GM12878 (cell line): ENCODE measurements at regions not wholly inside any gene's neighbourhood (a gene's known extent, or its start where the extent isn't known, plus 50 kb on each side); places are given as distances from the start of the nearest gene placed in this dataset.

ENCODE experiments used
- ATAC-seq: fragments of 200-7000 bp; cut with Tn5 transposase; 3 replicates; pipeline ENCODE4 v1.9.1; 2020; ENCODE audit warnings: mild to moderate bottlenecking, moderate library complexity
- BruUV-seq: library from RNA; stranded (reverse); fragments of 400-500 nt; replicated peaks from 2 replicates; lab custom pipeline; 2021; lab: Mats Ljungman, UMichigan
- CTCF ChIA-PET: fragments of 300-600 bp; sonication (Branson Sonifier 250); formaldehyde crosslinking; extraction: SDS; loops from one replicate; lab custom pipeline; 2021; ENCODE audit warnings: inconsistent platforms; lab: Yijun Ruan, JAX
- POLR2A ChIA-PET: fragments of 350-600 bp; formaldehyde crosslinking; extraction: SDS; loops from one replicate; lab custom pipeline; 2021; ENCODE audit warnings: inconsistent platforms; lab: Charles Lee
- RAD21 ChIA-PET: fragments of 300-600 bp; sonication (Branson Sonifier 250); formaldehyde crosslinking; loops from one replicate; lab custom pipeline; 2023; ENCODE audit warnings: antibody characterized with exemption; ENCODE audit not compliant: unreplicated experiment; lab: Charles Lee
- SMC1A ChIA-PET: fragments of 300-600 bp; sonication (Branson Sonifier 250); formaldehyde crosslinking; loops from one replicate; lab custom pipeline; 2023; ENCODE audit not compliant: unreplicated experiment, uncharacterized antibody; lab: Charles Lee
- DNase-seq: peaks from one replicate; pipeline ENCODE4 v3.0.0-alpha.2; 2011; ENCODE audit warnings: low read depth, low spot score
- FAIRE-seq: peaks from 3 replicates; lab custom pipeline; 2011; peaks lifted over from hg19 to GRCh38; lab: Jason Lieb, UNC
- H2AFZ ChIP-seq: 2 replicates; pipeline ENCODE4 v1.6.0; 2011; ENCODE audit warnings: low read depth, low read length, control low read depth; ENCODE audit not compliant: control insufficient read depth
- H3K27ac ChIP-seq: 2 replicates; pipeline ENCODE4 v1.5.1; 2011; ENCODE audit warnings: control low read depth; ENCODE audit not compliant: control insufficient read depth, insufficient read depth
- H3K27me3 ChIP-seq, 2 experiments: replicated peaks in 1 of 2; 2 replicates each; pipeline versions ENCODE4 v1.6.0 to v1.6.1; 2011; ENCODE audit warnings: low read length in 1 of 2; ENCODE audit not compliant: control insufficient read depth in 2 of 2, insufficient read depth in 2 of 2
- H3K36me3 ChIP-seq, 2 experiments: 2 replicates each; pipeline ENCODE4 v1.5.1; 2011; ENCODE audit warnings: low read length in 1 of 2; ENCODE audit not compliant: control insufficient read depth in 2 of 2, insufficient read depth in 2 of 2
- H3K4me1 ChIP-seq: 2 replicates; pipeline ENCODE4 v1.6.1; 2011; ENCODE audit warnings: mild to moderate bottlenecking, low read length, moderate library complexity, mixed read lengths; ENCODE audit not compliant: control insufficient read depth, insufficient read depth
- H3K4me2 ChIP-seq: 2 replicates; pipeline ENCODE4 v1.6.0; 2011; ENCODE audit warnings: control low read depth; ENCODE audit not compliant: control insufficient read depth, insufficient read depth
- H3K4me3 ChIP-seq: fragments of 200-600 bp; sonication (generic); 2 replicates; pipeline ENCODE4 v1.5.1; 2016
- H3K79me2 ChIP-seq: 2 replicates; pipeline ENCODE4 v1.6.0; 2011; ENCODE audit warnings: low read length; ENCODE audit not compliant: control insufficient read depth, insufficient read depth
- H3K9ac ChIP-seq: 2 replicates; pipeline ENCODE4 v1.8.0; 2011; ENCODE audit warnings: low read length, control low read depth, mixed read lengths; ENCODE audit not compliant: control insufficient read depth, insufficient read depth
- H3K9me3 ChIP-seq: replicated peaks from 3 replicates; pipeline ENCODE4 v1.5.1; 2011; ENCODE audit warnings: mild to moderate bottlenecking, low read length; ENCODE audit not compliant: control insufficient read depth, insufficient read depth
- H4K20me1 ChIP-seq: 2 replicates; pipeline ENCODE4 v1.6.0; 2011; ENCODE audit not compliant: control insufficient read depth, insufficient read depth
- CBX3 ChIP-seq: fragments of 200-600 bp; sonication (generic); IDR thresholded peaks from 2 replicates; pipeline ENCODE4 v1.6.1; 2016; ENCODE audit warnings: low read depth, borderline replicate concordance
- CHD4 ChIP-seq: fragments of 200-600 bp; sonication (generic); IDR thresholded peaks from 2 replicates; pipeline ENCODE4 v1.6.1; 2016; ENCODE audit warnings: mild to moderate bottlenecking
- DPF2 ChIP-seq: fragments of 450-650 bp; IDR thresholded peaks from 2 replicates; pipeline ENCODE4 v1.6.1; 2017; ENCODE audit warnings: mild to moderate bottlenecking
- ESRRA ChIP-seq: IDR thresholded peaks from 2 replicates; pipeline ENCODE4 v1.6.1; 2012; ENCODE audit warnings: mild to moderate bottlenecking, low read length, improper control_type of control experiment
- HDAC6 ChIP-seq: fragments of 200-600 bp; sonication (generic); IDR thresholded peaks from one replicate; pipeline ENCODE4 v1.8.0; 2017; ENCODE audit warnings: antibody characterized with exemption; ENCODE audit not compliant: unreplicated experiment
- LARP7 ChIP-seq: fragments of 450-650 bp; IDR thresholded peaks from 2 replicates; pipeline ENCODE4 v1.6.1; 2017; ENCODE audit warnings: mild to moderate bottlenecking
- NBN ChIP-seq: fragments of 450-650 bp; IDR thresholded peaks from 2 replicates; pipeline ENCODE4 v1.6.1; 2016
- POLR2A ChIP-seq: IDR thresholded peaks from 2 replicates; pipeline ENCODE4 v1.6.1; 2011; ENCODE audit warnings: low read depth, mild to moderate bottlenecking, low read length
- RAD21 ChIP-seq: IDR thresholded peaks from 2 replicates; pipeline ENCODE4 v1.6.1; 2011; ENCODE audit warnings: mild to moderate bottlenecking, low read depth, low read length, moderate library complexity; ENCODE audit not compliant: insufficient read depth
- RFX5 ChIP-seq: IDR thresholded peaks from 2 replicates; pipeline ENCODE4 v1.6.1; 2011; ENCODE audit warnings: low read depth, low read length, improper control_type of control experiment
- SMAD5 ChIP-seq: IDR thresholded peaks from 2 replicates; pipeline ENCODE4 v1.6.1; 2016; ENCODE audit warnings: antibody characterized with exemption, low read depth
- SMARCA5 ChIP-seq: fragments of 450-650 bp; IDR thresholded peaks from 2 replicates; pipeline ENCODE4 v1.6.1; 2017; ENCODE audit warnings: mild to moderate bottlenecking
- WGBS: methylation state at CpG from one replicate; pipeline ENCODE4 v1.1.6; 2016; ENCODE audit warnings: low lambda C conversion rate; ENCODE audit not compliant: insufficient replicate concordance, insufficient coverage; ENCODE audit errors: missing lambda C conversion rate; 5-methylcytosine and 5-hydroxymethylcytosine counted together
- in situ Hi-C: fragments of 300-500 bp; cut with MboI; formaldehyde crosslinking; loops from 9 replicates; pipeline ENCODE4 v1.14.3; 2018; ENCODE audit warnings: mixed read lengths
- intact Hi-C: fragments of 100-400 bp; cut with micrococcal nuclease; formaldehyde crosslinking; loops from one replicate; pipeline ENCODE4 v1.14.2; 2022; ENCODE audit not compliant: unreplicated experiment
- TF ChIP-seq, protein P1 (sequence below): fragments of 150-350 bp; IDR thresholded peaks from 2 replicates; pipeline ENCODE4 v1.6.1; 2014; ENCODE audit warnings: mild to moderate bottlenecking, low read depth, low read length
- TF ChIP-seq, protein P2 (sequence below): IDR thresholded peaks from 2 replicates; pipeline ENCODE4 v1.6.1; 2012; ENCODE audit warnings: low read length, inconsistent platforms
- TF ChIP-seq, protein P3 (sequence below): IDR thresholded peaks from 2 replicates; pipeline ENCODE4 v1.6.1; 2011; ENCODE audit warnings: mild to moderate bottlenecking, low read depth, low read length, moderate library complexity; ENCODE audit not compliant: insufficient replicate concordance
- TF ChIP-seq, protein P4 (sequence below): IDR thresholded peaks from 2 replicates; pipeline ENCODE4 v1.6.1; 2011; ENCODE audit warnings: borderline replicate concordance, low read depth, mild to moderate bottlenecking, moderate library complexity, low read length; ENCODE audit not compliant: insufficient read depth, poor library complexity, severe bottlenecking

DNA sequence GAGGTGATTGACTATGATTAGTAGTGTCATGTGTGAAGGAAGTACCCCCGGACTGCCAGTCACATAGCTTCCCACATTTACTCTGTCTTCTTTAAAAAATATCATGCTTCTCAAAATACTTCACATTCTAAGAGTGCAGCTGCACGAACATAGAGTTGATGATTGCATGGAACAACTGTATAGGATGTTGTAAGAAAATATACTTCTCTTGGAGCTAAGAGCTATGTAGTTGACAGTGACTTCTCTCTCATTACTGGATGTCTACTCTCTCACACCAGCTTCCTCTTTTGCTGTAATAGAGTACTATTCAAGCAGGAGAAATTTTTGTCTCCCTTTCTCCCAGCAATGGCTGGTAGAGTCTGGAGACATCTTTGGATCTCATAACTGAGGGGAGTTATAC lies 99.4 kb upstream of the PUDP start (continued):
- TF ChIP-seq RAD21, result no peak
- TF ChIP-seq, protein P1, sequence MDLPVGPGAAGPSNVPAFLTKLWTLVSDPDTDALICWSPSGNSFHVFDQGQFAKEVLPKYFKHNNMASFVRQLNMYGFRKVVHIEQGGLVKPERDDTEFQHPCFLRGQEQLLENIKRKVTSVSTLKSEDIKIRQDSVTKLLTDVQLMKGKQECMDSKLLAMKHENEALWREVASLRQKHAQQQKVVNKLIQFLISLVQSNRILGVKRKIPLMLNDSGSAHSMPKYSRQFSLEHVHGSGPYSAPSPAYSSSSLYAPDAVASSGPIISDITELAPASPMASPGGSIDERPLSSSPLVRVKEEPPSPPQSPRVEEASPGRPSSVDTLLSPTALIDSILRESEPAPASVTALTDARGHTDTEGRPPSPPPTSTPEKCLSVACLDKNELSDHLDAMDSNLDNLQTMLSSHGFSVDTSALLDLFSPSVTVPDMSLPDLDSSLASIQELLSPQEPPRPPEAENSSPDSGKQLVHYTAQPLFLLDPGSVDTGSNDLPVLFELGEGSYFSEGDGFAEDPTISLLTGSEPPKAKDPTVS, result no peak

DNA sequence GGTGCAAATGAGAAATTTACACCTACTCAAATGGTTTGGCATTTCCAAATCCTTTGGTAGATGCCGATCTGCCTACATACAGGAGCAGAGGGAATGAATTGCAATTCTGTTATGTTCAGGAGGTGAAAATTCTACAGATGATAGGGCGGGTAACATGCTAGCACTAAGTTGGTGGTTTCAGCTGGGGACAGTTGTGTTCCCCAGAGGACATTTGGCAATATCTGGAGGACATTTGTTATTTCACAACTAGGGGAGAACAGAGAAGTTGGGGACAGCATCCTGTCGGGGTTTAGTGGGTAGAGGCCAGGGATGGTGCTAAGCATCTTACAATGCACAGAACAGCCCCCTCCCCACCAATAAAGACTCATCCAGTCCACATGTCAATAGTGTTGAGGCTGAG lies 96.5 kb upstream of the PUDP start:
- H3K4me1 ChIP-seq, result peaks cover 11% of the 10 kb centered on the region
- SMC1A ChIA-PET, result no interaction called here
- no peaks in the 10 kb centered on the region; the same call in 2 of the 3 replicates for H3K9me3 ChIP-seq
- DNase-seq (no peak), FAIRE-seq (no peak), ATAC-seq (no peak)
- H2AFZ ChIP-seq, result no peak overlapping the region
- no peaks in the 10 kb centered on the region for H3K27me3 ChIP-seq
- RAD21 ChIA-PET, result no interaction called here
- H3K4me3 ChIP-seq, result no peak overlapping the region
- H3K27ac ChIP-seq, result no peak overlapping the region
- H3K9ac ChIP-seq, result no peak overlapping the region
- POLR2A ChIA-PET, result no interaction called here
- in situ Hi-C loops, result no loop called here
- H3K79me2 ChIP-seq, result no peaks in the 10 kb centered on the region
- no peaks in the 10 kb centered on the region for H4K20me1 ChIP-seq
- H3K4me2 ChIP-seq, result no peak overlapping the region
- TF ChIP-seq DPF2 (no peak), LARP7 (no peak), RFX5 (no peak), CBX3 (no peak), NBN (no peak), HDAC6 (no peak), ESRRA (no peak), CHD4 (no peak), SMARCA5 (no peak), SMAD5 (no peak), POLR2A (no peak)
- TF ChIP-seq, protein P2, sequence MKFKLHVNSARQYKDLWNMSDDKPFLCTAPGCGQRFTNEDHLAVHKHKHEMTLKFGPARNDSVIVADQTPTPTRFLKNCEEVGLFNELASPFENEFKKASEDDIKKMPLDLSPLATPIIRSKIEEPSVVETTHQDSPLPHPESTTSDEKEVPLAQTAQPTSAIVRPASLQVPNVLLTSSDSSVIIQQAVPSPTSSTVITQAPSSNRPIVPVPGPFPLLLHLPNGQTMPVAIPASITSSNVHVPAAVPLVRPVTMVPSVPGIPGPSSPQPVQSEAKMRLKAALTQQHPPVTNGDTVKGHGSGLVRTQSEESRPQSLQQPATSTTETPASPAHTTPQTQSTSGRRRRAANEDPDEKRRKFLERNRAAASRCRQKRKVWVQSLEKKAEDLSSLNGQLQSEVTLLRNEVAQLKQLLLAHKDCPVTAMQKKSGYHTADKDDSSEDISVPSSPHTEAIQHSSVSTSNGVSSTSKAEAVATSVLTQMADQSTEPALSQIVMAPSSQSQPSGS, result no peak
- TF ChIP-seq, protein P3, sequence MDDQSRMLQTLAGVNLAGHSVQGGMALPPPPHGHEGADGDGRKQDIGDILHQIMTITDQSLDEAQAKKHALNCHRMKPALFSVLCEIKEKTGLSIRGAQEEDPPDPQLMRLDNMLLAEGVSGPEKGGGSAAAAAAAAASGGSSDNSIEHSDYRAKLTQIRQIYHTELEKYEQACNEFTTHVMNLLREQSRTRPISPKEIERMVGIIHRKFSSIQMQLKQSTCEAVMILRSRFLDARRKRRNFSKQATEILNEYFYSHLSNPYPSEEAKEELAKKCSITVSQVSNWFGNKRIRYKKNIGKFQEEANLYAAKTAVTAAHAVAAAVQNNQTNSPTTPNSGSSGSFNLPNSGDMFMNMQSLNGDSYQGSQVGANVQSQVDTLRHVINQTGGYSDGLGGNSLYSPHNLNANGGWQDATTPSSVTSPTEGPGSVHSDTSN, result no peak
- TF ChIP-seq, protein P4, sequence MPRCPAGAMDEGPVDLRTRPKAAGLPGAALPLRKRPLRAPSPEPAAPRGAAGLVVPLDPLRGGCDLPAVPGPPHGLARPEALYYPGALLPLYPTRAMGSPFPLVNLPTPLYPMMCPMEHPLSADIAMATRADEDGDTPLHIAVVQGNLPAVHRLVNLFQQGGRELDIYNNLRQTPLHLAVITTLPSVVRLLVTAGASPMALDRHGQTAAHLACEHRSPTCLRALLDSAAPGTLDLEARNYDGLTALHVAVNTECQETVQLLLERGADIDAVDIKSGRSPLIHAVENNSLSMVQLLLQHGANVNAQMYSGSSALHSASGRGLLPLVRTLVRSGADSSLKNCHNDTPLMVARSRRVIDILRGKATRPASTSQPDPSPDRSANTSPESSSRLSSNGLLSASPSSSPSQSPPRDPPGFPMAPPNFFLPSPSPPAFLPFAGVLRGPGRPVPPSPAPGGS, result no peak
- TF ChIP-seq, all 136 proteins: peak for 0
- CTCF ChIA-PET, result no interaction called here
- intact Hi-C loops, result no loop called here
- WGBS, result 78% methylated on average over 3 of the region's 3 CpGs
- no TSS peak for BruUV-seq
- H3K36me3 ChIP-seq, result no peaks in the 10 kb centered on the region
